HepG2 (cell line): ENCODE measurements at regions not wholly inside any gene's neighbourhood (a gene's known extent, or its start where the extent isn't known, plus 50 kb on each side); places are given as distances from the start of the nearest gene placed in this dataset.

ENCODE experiments used
- ATAC-seq: fragments of 200-7000 bp; cut with Tn5 transposase; 3 replicates; pipeline ENCODE4 v1.9.1; 2020; ENCODE audit warnings: mild to moderate bottlenecking, moderate library complexity
- BruUV-seq: library from RNA; stranded (reverse); fragments of 400-500 nt; replicated peaks from 2 replicates; lab custom pipeline; 2021; lab: Mats Ljungman, UMichigan
- CTCF ChIA-PET: fragments of 300-600 bp; formaldehyde crosslinking; extraction: SDS; loops from one replicate; lab custom pipeline; 2021; ENCODE audit warnings: low total read pairs, inconsistent platforms, low intra/inter-chr PET ratio; lab: Yijun Ruan, JAX
- POLR2A ChIA-PET: fragments of 350-600 bp; sonication (Branson Sonifier 250); formaldehyde crosslinking; loops from one replicate; lab custom pipeline; 2020; ENCODE audit warnings: antibody characterized with exemption, inconsistent platforms; lab: Yijun Ruan, JAX
- DNase-seq: peaks from one replicate; pipeline ENCODE4 v3.0.0-alpha.2; 2015; ENCODE audit warnings: low spot score
- FAIRE-seq: peaks from 3 replicates; lab custom pipeline; 2011; peaks lifted over from hg19 to GRCh38; lab: Jason Lieb, UNC
- H2AFZ ChIP-seq: one replicate; pipeline ENCODE4 v1.6.1; 2011; ENCODE audit warnings: low read length, inconsistent platforms
- H3K27ac ChIP-seq: fragments of 300-600 bp; 3 replicates; pipeline ENCODE4 v1.8.0; 2011; ENCODE audit warnings: mixed run types, mild to moderate bottlenecking, mixed read lengths, low read length, inconsistent platforms; ENCODE audit not compliant: insufficient read depth; ENCODE audit errors: extremely low read length
- H3K27me3 ChIP-seq, 2 experiments: fragments of 200-600 bp in 1 of 2; 2 replicates in 1 of 2; 3 replicates in 1 of 2; pipeline versions ENCODE4 v1.6.0 to v1.8.0; 2011; ENCODE audit warnings: low read length in 2 of 2, mild to moderate bottlenecking in 2 of 2, moderate library complexity in 2 of 2, inconsistent platforms in 1 of 2; ENCODE audit not compliant: insufficient read depth in 2 of 2, control insufficient read depth in 1 of 2
- H3K36me3 ChIP-seq, 2 experiments: fragments of 200-600 bp in 1 of 2; replicated peaks in 1 of 2; 2 replicates in 1 of 2; 3 replicates in 1 of 2; pipeline versions ENCODE4 v1.5.1 to v1.8.0; 2011; ENCODE audit warnings: low read length in 2 of 2, inconsistent platforms in 1 of 2; ENCODE audit not compliant: insufficient read depth in 2 of 2, control insufficient read depth in 1 of 2
- H3K4me1 ChIP-seq: 2 replicates; pipeline ENCODE4 v1.5.1; 2012; ENCODE audit warnings: low read length, inconsistent platforms; ENCODE audit not compliant: insufficient read depth
- H3K4me2 ChIP-seq: 2 replicates; pipeline ENCODE4 v1.6.0; 2011; ENCODE audit warnings: low read depth, low read length, inconsistent platforms
- H3K4me3 ChIP-seq, 3 experiments: fragments of 200-600 bp in 1 of 3; sonication (generic), shearing (Covaris generic) in 1 of 3; replicated peaks in 1 of 3; 2 replicates each; pipeline ENCODE4 v1.5.1; 2011 to 2016; ENCODE audit warnings: low read length in 3 of 3, inconsistent platforms in 2 of 3, low read depth in 2 of 3, mild to moderate bottlenecking in 2 of 3, control low read depth in 1 of 3, mixed read lengths in 1 of 3; ENCODE audit not compliant: insufficient read depth in 1 of 3
- H3K79me2 ChIP-seq: one replicate; pipeline ENCODE4 v1.6.1; 2011; ENCODE audit warnings: low read length, inconsistent platforms; ENCODE audit not compliant: insufficient read depth
- H3K9ac ChIP-seq: 2 replicates; pipeline ENCODE4 v1.6.0; 2011; ENCODE audit warnings: mild to moderate bottlenecking, low read depth, low read length, inconsistent platforms; ENCODE audit not compliant: insufficient read depth
- H3K9me3 ChIP-seq: 2 replicates; pipeline ENCODE4 v1.5.1; 2012; ENCODE audit warnings: mild to moderate bottlenecking, low read length
- H4K20me1 ChIP-seq: 2 replicates; pipeline ENCODE4 v1.6.0; 2011; ENCODE audit warnings: inconsistent platforms, mild to moderate bottlenecking, low read length, moderate library complexity; ENCODE audit not compliant: insufficient read depth
- GFI1 ChIP-seq: sonication (generic); formaldehyde crosslinking; IDR thresholded peaks from 2 replicates; pipeline ENCODE4 v1.5.0; 2020; ENCODE audit warnings: missing genetic modification reagents, mild to moderate bottlenecking, borderline replicate concordance
- HMG20A ChIP-seq: IDR thresholded peaks from 2 replicates; pipeline ENCODE4 v1.6.1; 2016; ENCODE audit warnings: borderline replicate concordance
- MAZ ChIP-seq, 2 experiments: sonication (generic) in 1 of 2; formaldehyde crosslinking in 1 of 2; IDR thresholded peaks; 2 replicates each; pipeline versions ENCODE4 v1.5.0 to v1.6.1; 2012 to 2020; ENCODE audit warnings: low read depth in 2 of 2, mild to moderate bottlenecking in 2 of 2, borderline replicate concordance in 1 of 2, improper control_type of control experiment in 1 of 2, low read length in 1 of 2, missing genetic modification reagents in 1 of 2, moderate library complexity in 1 of 2
- RBM39 ChIP-seq: fragments of 200-400 bp; formaldehyde crosslinking; IDR thresholded peaks from one replicate; pipeline ENCODE4 v1.6.1; 2018; ENCODE audit warnings: antibody characterized with exemption, mild to moderate bottlenecking, low read depth, low read length; ENCODE audit not compliant: poor library complexity, severe bottlenecking
- TEAD3 ChIP-seq: optimal IDR thresholded peaks from 2 replicates; pipeline ENCODE3; 2016; ENCODE audit warnings: borderline replicate concordance
- WIZ ChIP-seq: sonication (generic); formaldehyde crosslinking; IDR thresholded peaks from 2 replicates; pipeline ENCODE4 v1.5.1; 2020; ENCODE audit warnings: mild to moderate bottlenecking, missing genetic modification reagents
- ZBTB2 ChIP-seq: sonication (generic); formaldehyde crosslinking; IDR thresholded peaks from 2 replicates; pipeline ENCODE4 v1.8.0; 2022; ENCODE audit warnings: low read depth, missing genetic modification reagents
- ZNF274 ChIP-seq: sonication (generic); formaldehyde crosslinking; IDR thresholded peaks from 2 replicates; pipeline ENCODE4 v1.5.1; 2020; ENCODE audit warnings: mild to moderate bottlenecking, missing genetic modification reagents
- ZNF468 ChIP-seq: sonication (generic); formaldehyde crosslinking; IDR thresholded peaks from 2 replicates; pipeline ENCODE4 v1.8.0; 2022; ENCODE audit warnings: mild to moderate bottlenecking, moderate library complexity, missing genetic modification reagents
- ZNF546 ChIP-seq: sonication (generic); formaldehyde crosslinking; conservative IDR thresholded peaks from 2 replicates; pipeline ENCODE4 v1.8.1; 2023; ENCODE audit warnings: mild to moderate bottlenecking, missing genetic modification reagents
- WGBS: methylation state at CpG from one replicate; pipeline ENCODE4 v1.1.6; 2017; ENCODE audit warnings: low lambda C conversion rate; 5-methylcytosine and 5-hydroxymethylcytosine counted together
- in situ Hi-C: cut with HindIII; loops from 2 replicates; pipeline ENCODE4 v1.10.0; 2017; ENCODE audit warnings: low pct_unique_long_range_greater_than_20kb; ENCODE audit not compliant: extremely low pct_ligation_motif_present
- intact Hi-C: fragments of 100-400 bp; cut with micrococcal nuclease; formaldehyde crosslinking; loops from one replicate; pipeline ENCODE4 v1.10.0; 2022; ENCODE audit not compliant: unreplicated experiment
- TF ChIP-seq, protein P1 (sequence below): sonication (generic); formaldehyde crosslinking; IDR thresholded peaks from 2 replicates; pipeline ENCODE4 v1.9.0; 2021; ENCODE audit warnings: missing genetic modification reagents, borderline replicate concordance

DNA sequence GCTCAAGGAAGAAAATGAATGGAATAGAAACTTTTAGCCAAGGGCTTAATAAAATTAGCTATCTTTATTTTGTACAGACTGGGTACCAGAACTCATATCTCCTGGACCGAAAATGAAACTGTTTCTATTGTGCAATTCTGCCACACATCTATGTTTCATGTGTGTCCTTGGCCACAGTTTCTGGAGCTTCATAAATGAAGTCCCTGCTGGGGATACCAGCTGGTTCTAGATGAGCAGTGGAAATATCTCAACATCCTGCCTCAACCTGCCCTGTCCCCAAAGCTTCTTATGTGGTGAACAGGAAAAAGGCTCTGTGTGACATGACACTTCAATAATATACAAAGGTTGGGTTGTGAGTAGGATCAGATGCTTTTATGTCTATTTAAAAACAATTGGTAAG lies 310.1 kb upstream of the SORCS1 start:
- Histone ChIP-seq H3K36me3 (no peaks in the 10 kb centered on the region), H3K27ac (no peak overlapping the region), H3K9me3 (peaks cover 88% of the 10 kb centered on the region), H3K9ac (no peak overlapping the region), H3K79me2 (no peaks in the 10 kb centered on the region), H3K4me2 (no peak overlapping the region), H3K27me3 (no peaks in the 10 kb centered on the region), H3K4me3 (no peak overlapping the region), H2AFZ (no peak overlapping the region), H3K4me1 (no peaks in the 10 kb centered on the region), H4K20me1 (no peaks in the 10 kb centered on the region)
- DNase-seq, result no peak
- ChIA-PET CTCF (no interaction called here), POLR2A (no interaction called here)
- WGBS, result 0% methylated on average over 1 of the region's 1 CpG
- no peak for FAIRE-seq
- intact Hi-C loops (no loop called here), in situ Hi-C loops (no loop called here)
- no peak for TF ChIP-seq WIZ (CRISPR knock-in tag)
- TF ChIP-seq MAZ (IDR thresholded peaks at IDR 0.05; ENCODE audit: borderline replicate concordance, low read depth, low read length), result no peak
- no peak for TF ChIP-seq MAZ (CRISPR knock-in tag; IDR thresholded peaks at IDR 0.05; ENCODE audit: low read depth)
- no peak for TF ChIP-seq ZNF274 (CRISPR knock-in tag)
- no peak for TF ChIP-seq ZNF468 (CRISPR knock-in tag)
- TF ChIP-seq HMG20A, result no peak
- no peak for TF ChIP-seq ZNF546 (CRISPR knock-in tag)
- TF ChIP-seq GFI1 (CRISPR knock-in tag), result no peak
- no peak for TF ChIP-seq TEAD3 (CRISPR knock-in tag)
- no peak for TF ChIP-seq RBM39
- TF ChIP-seq, protein P1, sequence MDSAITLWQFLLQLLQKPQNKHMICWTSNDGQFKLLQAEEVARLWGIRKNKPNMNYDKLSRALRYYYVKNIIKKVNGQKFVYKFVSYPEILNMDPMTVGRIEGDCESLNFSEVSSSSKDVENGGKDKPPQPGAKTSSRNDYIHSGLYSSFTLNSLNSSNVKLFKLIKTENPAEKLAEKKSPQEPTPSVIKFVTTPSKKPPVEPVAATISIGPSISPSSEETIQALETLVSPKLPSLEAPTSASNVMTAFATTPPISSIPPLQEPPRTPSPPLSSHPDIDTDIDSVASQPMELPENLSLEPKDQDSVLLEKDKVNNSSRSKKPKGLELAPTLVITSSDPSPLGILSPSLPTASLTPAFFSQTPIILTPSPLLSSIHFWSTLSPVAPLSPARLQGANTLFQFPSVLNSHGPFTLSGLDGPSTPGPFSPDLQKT (CRISPR knock-in tag), result no peak
- TF ChIP-seq ZBTB2 (CRISPR knock-in tag), result no peak
- BruUV-seq, result no TSS peak
- ATAC-seq, result no peak
